ENCODE measurements at regions not wholly inside any gene's neighbourhood (a gene's known extent, or its start where the extent isn't known, plus 50 kb on each side); places are given as distances from the start of the nearest gene placed in this dataset.

GRCh38 chr6:9540126-9540525 lies 874.7 kb downstream of the TFAP2A start:
- Histone ChIP-seq H3K9me3 (ENCODE audit: control insufficient read depth, low read depth, low read length) (no peaks in the 10 kb centered on the region), H4K91ac (ENCODE audit: insufficient read length, low read depth, low read length) (no peak overlapping the region), H4K8ac (replicated peaks; ENCODE audit: insufficient read length, low read depth, low read length) (no peak overlapping the region), H4K20me1 (ENCODE audit: control insufficient read depth, insufficient read depth, insufficient read length) (no peaks in the 10 kb centered on the region), H2BK120ac (ENCODE audit: low read depth, low read length, poor library complexity, severe bottlenecking) (no peak overlapping the region), H3K27me3 (ENCODE audit: insufficient read depth, low read length) (no peaks in the 10 kb centered on the region), H3K4me1 (ENCODE audit: insufficient read depth, low read length) (no peaks in the 10 kb centered on the region), H3K23ac (ENCODE audit: insufficient read length, low read depth, low read length) (no peak overlapping the region), H3T11ph (ENCODE audit: low read length) (no peak overlapping the region), H2AK5ac (ENCODE audit: insufficient read length, low read length) (no peak overlapping the region), H3K4ac (ENCODE audit: low read depth, low read length) (no peak overlapping the region), H2AFZ (ENCODE audit: low read length) (no peak overlapping the region), H3K18ac (ENCODE audit: insufficient read length, low read depth, low read length) (no peak overlapping the region), H3K14ac (ENCODE audit: insufficient read depth, low read length) (no peak overlapping the region), H3K9ac (ENCODE audit: extremely low read depth, insufficient read length, low read length) (no peak overlapping the region), H2BK15ac (ENCODE audit: low read depth, low read length) (no peak overlapping the region), H3K79me2 (ENCODE audit: insufficient read depth, low read length) (no peaks in the 10 kb centered on the region), H3K4me2 (ENCODE audit: insufficient read depth, insufficient read length, low read length) (no peak overlapping the region), H4K5ac (ENCODE audit: insufficient read length, low read depth, low read length) (no peak overlapping the region), H3K79me1 (ENCODE audit: insufficient read depth, low read depth, low read length, poor library complexity, severe bottlenecking) (no peaks in the 10 kb centered on the region), H3K23me2 (ENCODE audit: insufficient read length, low read depth, low read length, poor library complexity, severe bottlenecking) (no peaks in the 10 kb centered on the region), H2BK12ac (ENCODE audit: insufficient read length, low read depth, low read length) (no peak overlapping the region), H3K27ac (ENCODE audit: insufficient read length, low read depth, low read length) (no peak overlapping the region), H2BK5ac (ENCODE audit: insufficient read length, low read length) (no peak overlapping the region), H2BK20ac (ENCODE audit: low read depth, low read length, poor library complexity, severe bottlenecking) (no peak overlapping the region), H3K56ac (ENCODE audit: insufficient read length, low read depth, low read length) (no peak overlapping the region)
- H3K36me3 Mint-ChIP-seq (ENCODE audit: insufficient read depth in 1 of 3, low read depth in 3 of 3): no peaks in the 10 kb centered on the region
- no peak overlapping the region for H3K4me3 Mint-ChIP-seq
- no peaks in the 10 kb centered on the region for H3K27me3 Mint-ChIP-seq (ENCODE audit: low read depth)
- no peaks in the 10 kb centered on the region for H3K4me1 Mint-ChIP-seq
- H3K27ac Mint-ChIP-seq: no peak overlapping the region
- no peaks in the 10 kb centered on the region for H3K9me3 Mint-ChIP-seq
- DNase-seq: no peak
- TF ChIP-seq CTCF (conservative IDR thresholded peaks at IDR 0.05): no peak

Data from H9 (cell line).